HG02981 (cell line): ENCODE measurements at regions not wholly inside any gene's neighbourhood (a gene's known extent, or its start where the extent isn't known, plus 50 kb on each side); places are given as distances from the start of the nearest gene placed in this dataset.

ENCODE experiments used
- ATAC-seq: cut with Tn5 transposase; IDR thresholded peaks from one replicate; pipeline ENCODE4 v1.9.1; 2021; ENCODE audit warnings: mild to moderate bottlenecking, moderate library complexity; ENCODE audit not compliant: unreplicated experiment

DNA sequence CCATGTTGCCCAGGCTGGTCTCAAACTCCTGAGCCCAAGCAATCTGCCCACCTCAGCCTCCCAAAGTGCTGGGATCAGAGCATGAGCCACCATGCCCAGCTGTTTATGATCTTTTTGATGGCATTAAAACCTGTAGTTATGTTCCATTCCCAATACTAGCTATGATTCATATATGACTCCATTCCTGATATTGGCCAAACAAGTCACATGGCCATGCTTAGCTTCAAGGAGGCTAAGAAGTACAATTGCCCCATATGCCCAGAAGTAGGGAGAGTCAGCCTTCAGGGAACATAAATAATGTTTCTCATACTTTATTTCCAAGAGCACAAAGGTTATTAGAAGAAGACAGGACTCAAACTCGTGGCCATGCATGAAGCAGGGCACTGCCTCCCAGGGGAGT, 132.4 kb upstream of the RAB6C start:
- no peak for ATAC-seq

DNA sequence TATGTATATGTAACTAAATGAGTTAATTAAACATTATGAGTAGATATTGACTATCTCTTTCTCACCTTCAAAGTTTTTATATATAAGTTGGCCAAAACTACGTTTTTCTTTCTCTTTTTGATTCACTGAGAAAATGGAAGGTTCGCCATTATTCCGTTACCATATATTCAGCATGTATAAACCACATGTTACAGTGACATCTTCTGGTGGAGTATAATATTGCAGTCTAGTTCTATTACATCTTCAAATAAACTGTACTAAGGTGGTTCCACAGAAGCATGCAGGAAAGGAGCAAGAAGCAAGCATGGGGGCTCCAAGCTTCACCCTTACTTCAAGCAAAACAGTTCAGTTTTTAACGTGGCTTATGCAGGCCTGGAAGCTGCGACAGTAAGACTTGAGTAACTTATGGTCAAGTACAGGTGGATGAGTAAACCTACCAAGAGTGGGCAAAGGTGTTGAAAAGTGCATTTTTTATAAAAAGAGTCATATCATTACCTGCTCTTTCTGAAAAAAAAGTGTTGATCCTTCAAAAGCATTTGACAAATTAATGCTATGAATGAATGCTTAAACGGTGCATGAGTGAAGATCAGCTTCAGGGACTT, 129.8 kb upstream of the RAB6C start:
- ATAC-seq: peak; percentile 75

GRCh38 chr2:129857200-129857599, 122.3 kb upstream of the RAB6C start:
- ATAC-seq: no peak

DNA sequence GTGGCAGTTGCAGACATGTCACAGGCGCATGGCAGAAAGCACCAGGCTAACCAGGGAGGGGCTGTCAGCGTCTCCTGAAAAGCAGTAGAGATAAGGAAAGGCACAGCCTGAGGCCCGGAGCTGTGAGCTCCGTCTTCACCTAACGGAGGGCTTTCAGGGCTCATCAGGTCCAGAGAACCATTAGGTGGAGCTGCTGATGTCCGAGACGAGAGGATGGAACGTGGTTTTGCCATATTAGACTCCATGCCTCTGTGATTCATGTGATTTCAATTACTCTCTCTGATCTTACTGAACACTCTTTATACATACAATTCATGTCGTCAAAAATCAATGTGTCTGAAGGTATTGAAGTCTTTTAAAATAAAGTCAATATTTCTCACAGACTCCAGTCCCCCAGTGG, 120.3 kb upstream of the RAB6C start:
- ATAC-seq: no peak

- ATAC-seq: no peak
These were observed 119.4 kb upstream of the RAB6C start for GRCh38 chr2:129860088-129860487.

DNA sequence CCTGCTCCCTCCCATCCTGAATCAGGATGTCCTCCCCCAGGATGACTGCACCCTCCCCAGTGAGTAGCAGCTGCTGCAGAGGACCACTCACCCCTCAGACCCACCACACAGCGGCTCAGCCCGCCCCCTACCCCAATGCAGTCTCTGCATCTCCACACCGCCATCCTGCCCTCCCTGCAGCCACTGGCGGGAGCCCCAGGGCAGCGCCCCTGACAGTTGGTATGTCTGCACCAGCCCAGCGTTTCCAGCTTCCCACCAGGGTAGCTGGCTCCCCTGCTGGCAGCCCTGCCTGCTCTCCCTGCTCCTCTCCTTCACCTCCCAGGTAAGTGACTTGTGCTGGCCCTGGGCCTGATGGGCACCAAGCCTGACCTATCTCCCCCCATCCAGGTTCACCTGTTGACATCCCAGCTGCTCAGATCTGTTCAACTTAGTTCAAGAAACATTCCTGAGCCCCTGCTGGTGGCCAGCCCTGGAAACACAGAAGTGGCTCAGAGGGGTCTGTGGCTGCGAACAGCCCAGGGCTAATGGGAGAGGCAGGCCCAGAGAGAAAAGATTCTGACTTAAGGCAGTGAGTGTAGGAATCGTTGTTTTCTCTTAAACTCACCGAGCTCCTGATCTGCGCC, 117.7 kb upstream of the RAB6C start:
- ATAC-seq: no peak

GRCh38 chr2:129862668-129863067, 116.8 kb upstream of the RAB6C start:
- ATAC-seq: no peak

- no peak for ATAC-seq
These were observed 116.1 kb upstream of the RAB6C start for GRCh38 chr2:129863350-129863749.

DNA sequence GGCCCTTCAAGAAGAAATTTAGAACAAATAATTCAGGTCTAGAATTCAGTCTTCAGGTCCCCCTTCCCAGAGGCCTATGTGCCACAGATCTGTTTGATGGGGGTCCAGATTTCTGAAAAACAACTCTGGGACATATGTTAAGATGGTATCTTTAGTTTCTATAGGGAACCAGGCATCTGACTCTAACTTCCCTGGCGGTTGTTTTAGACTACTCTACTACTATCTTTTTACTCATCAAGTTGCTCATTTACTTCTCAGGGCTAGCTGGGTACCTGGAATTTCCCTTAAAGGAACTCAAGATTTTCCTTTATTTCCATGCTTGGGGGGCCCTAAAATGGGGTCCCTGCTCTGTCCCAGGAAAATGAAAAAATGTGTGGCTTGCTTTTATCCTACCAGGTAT, 114.7 kb upstream of the RAB6C start:
- ATAC-seq: no peak

- no peak for ATAC-seq
These were observed 113.5 kb upstream of the RAB6C start for GRCh38 chr2:129865976-129866375.

DNA sequence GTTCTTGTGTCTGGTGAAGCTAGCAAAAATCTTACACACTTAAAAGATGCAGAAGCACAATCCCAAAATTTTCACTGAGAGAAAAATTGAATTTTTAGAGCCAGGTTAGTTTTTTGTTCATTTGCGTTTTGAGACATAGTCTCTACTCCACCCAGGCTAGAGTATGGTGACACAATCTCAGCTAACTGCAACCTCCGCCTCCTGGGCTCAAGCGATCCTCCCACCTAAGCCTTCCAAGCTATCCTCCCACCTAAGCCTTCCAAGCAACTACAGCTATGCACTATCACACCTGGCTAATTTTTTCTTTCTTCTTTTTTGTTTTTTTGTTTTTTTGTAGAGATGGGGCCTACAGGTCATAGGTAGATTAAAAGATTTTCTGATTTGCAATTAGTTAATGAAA, 113.1 kb upstream of the RAB6C start:
- no peak for ATAC-seq

DNA sequence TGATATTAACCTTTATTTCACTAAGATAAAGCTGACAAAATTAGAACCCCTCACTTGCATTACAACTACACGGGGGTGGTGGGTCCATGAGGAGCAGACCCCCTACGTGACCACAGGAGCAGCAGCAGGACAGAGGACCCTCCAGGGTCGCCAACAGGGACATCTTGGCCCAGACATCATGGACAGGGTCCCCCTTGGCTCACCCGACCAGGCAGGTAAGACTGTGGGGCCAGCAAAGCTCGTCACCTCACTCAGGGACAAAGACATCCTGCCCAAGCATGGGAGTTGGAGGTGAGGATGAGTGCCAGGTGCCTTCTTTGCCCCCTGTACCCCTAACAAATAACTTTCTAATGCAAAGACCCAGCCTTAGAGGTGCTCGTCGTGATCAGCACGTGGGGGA, 111.3 kb upstream of the RAB6C start:
- ATAC-seq: no peak

DNA sequence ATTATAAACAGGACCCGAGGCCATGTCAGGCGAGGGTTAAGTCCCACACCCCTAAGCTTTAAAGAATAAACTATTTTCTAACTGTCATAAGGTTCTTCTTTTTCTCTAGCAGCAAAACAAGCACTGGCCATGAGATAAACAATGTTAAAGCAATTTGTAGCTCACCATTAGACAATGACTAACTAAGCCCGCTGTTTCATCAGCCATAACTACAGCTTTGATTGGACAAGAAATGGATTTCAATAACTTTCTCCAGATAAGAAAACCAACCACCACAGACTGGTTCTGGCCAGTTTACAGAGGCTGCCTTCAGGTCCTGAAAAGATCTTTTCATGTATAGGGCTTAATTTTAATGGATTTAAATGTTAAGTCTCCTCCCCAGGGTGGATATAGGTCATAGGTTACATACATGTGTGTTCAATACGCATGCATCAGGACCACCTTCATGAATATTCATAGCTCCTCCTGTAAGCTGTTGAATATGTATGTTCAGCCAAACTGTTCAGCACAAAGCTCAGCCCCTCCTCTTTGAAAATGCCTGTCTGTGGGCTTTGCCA, 108.7 kb upstream of the RAB6C start:
- ATAC-seq: no peak

GRCh38 chr2:129872446-129872845, 107.0 kb upstream of the RAB6C start:
- ATAC-seq: no peak

DNA sequence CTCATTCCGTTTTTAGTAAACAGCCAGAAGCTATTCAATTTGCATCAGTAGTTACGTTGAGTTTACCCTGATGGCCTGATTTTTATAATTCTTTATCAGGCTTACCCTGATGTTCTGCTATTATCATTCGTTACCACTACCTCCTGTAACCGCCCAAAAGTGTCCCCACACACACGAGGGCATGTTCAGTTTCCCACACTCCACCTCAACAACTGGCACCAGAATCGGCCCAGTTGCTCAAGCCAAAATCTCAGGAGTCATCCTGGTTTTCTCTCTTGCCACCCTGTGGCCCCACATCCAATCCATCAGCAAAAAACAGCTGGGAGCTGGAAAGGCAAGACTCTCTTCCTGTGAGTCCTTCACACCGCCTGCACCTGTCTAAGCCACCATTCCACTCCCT, 102.9 kb upstream of the RAB6C start:
- ATAC-seq: no peak

- peak; percentile 78 for ATAC-seq
These were observed 102.2 kb upstream of the RAB6C start for GRCh38 chr2:129877289-129877741.

- peak; percentile 48 for ATAC-seq
These were observed 101.4 kb upstream of the RAB6C start for GRCh38 chr2:129877795-129878775.

DNA sequence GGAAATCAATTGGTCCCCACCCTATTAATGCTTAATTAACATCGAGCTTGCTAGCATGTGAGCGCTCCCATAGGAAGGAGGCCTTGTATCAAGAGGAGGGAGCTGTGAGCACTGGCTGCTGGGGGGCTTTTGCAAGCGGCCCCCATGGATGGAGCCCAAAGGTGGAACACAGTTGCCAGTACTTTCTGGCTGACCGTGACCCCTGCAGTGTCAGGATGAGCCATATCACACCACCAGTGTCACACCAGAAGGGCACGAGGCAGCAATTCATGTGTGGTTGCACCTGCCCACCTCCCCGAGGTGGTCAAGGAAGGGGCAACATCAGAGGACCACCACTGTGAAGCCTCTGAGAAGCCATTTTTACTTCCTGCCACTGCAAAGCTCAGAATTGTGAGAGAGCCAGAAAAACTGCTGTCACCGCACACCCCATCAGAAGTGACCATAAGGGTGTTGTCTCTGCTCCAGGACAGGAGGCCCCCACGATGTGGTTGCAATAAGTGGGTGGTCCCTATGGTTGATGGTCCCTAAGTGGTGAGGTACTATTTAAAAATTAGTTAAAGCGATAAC, 99.8 kb upstream of the RAB6C start:
- ATAC-seq: no peak

DNA sequence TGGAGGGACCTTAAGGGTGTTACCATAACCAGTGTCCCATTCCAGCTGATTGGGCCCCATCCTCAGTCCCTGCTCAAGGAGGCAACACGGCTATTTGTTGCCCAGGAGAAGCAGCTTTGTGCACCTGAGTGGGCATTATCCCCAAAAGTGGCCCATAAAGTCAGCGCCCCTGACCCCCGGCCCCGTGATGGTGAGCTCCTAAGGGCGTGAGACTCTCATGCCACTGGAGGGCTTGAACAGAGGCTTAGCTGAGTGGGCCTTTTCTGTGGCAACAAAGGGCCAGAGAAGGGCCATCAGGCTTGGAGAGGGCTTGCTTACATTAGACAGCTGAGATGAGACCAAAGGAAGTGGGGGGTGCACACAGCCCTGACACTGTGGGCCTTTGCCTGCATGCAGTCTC, 99.2 kb upstream of the RAB6C start:
- ATAC-seq: no peak

- no peak for ATAC-seq
These were observed 98.5 kb upstream of the RAB6C start for GRCh38 chr2:129880971-129881370.

DNA sequence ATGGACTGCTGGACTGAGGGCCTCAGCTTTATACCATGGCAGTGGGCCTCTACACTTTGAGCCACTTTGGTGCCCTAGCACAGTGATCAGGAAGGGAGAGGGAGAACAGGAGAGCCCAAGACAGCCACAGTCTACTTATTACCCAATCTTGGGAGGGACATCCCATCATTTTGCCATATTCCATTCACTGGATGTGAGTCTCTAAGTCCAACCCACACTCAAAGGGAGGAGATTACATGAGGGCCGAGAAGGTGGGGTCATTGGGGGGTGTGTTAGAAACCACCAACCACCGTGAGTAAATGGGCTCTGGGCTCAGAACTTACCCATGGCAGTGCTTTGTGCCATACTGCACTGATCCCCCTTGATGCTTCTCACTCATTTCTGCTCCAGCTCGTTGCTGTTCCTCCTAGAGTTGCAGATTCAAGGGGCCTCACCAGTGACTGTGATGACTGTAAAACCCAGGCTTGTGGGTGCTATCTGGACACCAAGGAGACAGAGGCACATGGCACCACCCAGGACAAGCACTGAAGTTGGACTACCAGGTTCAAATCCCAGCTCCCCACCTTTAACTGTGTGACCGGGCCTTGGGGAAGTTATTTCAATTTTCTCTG, 97.6 kb upstream of the RAB6C start:
- ATAC-seq: no peak
